PFSK-1 (cell line): ENCODE measurements at regions not wholly inside any gene's neighbourhood (a gene's known extent, or its start where the extent isn't known, plus 50 kb on each side); places are given as distances from the start of the nearest gene placed in this dataset.

Source experiments
- FOXP2 ChIP-seq: optimal IDR thresholded peaks from 2 replicates; pipeline ENCODE3; 2011; ENCODE audit warnings: borderline replicate concordance, control low read depth, inconsistent platforms; ENCODE audit not compliant: insufficient read depth; ENCODE audit errors: extremely low read length, extremely low read depth
- POLR2AphosphoS5 ChIP-seq: IDR thresholded peaks from 2 replicates; pipeline ENCODE4 v1.6.1; 2012; ENCODE audit warnings: low read depth, mild to moderate bottlenecking, control low read depth, low read length, moderate library complexity
- REST ChIP-seq, 2 experiments: IDR thresholded peaks; 2 replicates each; pipeline versions ENCODE4 v1.6.1 to v1.8.0; 2011 to 2012; ENCODE audit warnings: low read depth in 2 of 2, low read length in 2 of 2, control low read depth in 1 of 2, inconsistent platforms in 1 of 2, mild to moderate bottlenecking in 1 of 2, moderate library complexity in 1 of 2; ENCODE audit not compliant: insufficient read depth in 1 of 2
- SIN3A ChIP-seq: IDR thresholded peaks from 2 replicates; pipeline ENCODE4 v1.6.1; 2012; ENCODE audit warnings: mild to moderate bottlenecking, low read length, moderate library complexity, borderline replicate concordance; ENCODE audit not compliant: insufficient read depth
- TAF1 ChIP-seq: IDR thresholded peaks from 2 replicates; pipeline ENCODE4 v1.6.1; 2012; ENCODE audit warnings: low read length, control low read depth, borderline replicate concordance; ENCODE audit not compliant: insufficient read depth

GRCh38 chr5:167644619-167645018 lies 646.8 kb upstream of the WWC1 start:
- TF ChIP-seq FOXP2 (no peak), POLR2AphosphoS5 (no peak), REST (IDR thresholded peaks at IDR 0.05; ENCODE audit: insufficient read depth in 1 of 2, low read depth in 2 of 2, low read length in 2 of 2) (no peak), TAF1 (no peak), SIN3A (no peak)

DNA sequence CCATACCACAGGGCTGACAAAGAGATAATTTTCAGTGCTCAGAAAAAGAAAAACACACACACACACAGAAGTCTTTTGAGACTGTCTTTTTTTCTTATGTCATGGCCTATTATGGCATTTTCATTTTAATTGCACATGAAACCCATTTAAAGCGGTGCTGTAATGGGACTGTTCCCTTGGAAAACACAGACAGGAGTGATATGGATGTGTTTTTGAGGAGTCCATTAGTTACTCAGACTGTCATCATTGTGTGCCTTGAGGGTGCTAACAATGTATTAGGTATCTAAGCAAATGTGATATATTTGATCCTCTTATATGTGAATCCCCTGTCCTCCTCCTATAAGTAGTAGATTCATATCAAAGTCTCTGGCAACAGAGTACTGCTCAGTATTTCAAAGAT lies 642.0 kb upstream of the WWC1 start:
- no peak for TF ChIP-seq REST (IDR thresholded peaks at IDR 0.05; ENCODE audit: insufficient read depth in 1 of 2, low read depth in 2 of 2, low read length in 2 of 2)
- no peak for TF ChIP-seq TAF1

DNA sequence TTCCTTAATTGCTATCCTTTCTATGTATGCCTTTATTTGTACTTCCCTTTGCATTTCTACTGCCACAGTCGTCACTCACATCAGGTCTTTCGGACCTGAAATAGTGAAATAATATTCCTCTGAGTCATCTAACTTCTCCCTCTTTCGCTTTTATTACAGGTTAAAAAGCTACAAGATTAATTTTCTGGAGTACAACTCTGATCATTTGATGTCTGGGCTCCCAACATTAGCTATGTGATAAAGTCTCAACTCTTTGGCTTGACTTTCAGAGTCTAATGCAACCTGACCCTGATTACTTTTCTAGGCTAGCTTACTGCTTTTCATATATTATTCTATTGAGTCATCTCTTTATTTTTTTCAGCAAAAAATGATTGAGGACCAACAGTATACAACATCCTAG lies 638.8 kb upstream of the WWC1 start:
- no peak for TF ChIP-seq SIN3A

- TF ChIP-seq FOXP2 (no peak), TAF1 (no peak), REST (IDR thresholded peaks at IDR 0.05; ENCODE audit: insufficient read depth in 1 of 2, low read depth in 2 of 2, low read length in 2 of 2) (no peak), SIN3A (no peak), POLR2AphosphoS5 (no peak)
Measured at GRCh38 chr5:167653645-167654106, 637.8 kb upstream of the WWC1 start.

DNA sequence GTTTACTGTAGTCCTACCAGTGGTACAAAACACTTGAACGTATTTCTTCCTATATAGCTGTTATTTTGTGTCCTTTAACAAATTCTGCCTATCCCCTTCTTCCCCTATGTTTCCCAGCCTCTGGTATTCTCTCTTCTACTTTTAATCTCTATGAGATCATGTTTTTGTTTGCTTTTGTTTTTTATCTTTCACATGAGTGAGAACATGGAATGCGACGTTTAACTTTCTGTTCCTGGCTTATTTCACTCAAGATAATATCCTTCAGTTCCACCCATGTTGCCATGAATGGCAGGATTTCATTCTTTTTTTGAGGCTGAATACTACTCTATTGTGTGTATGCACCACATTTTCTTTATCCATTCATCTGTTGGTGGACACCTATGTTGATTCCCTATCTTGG lies 634.4 kb upstream of the WWC1 start:
- TF ChIP-seq FOXP2 (no peak), POLR2AphosphoS5 (no peak), TAF1 (no peak), REST (IDR thresholded peaks at IDR 0.05; ENCODE audit: insufficient read depth in 1 of 2, low read depth in 2 of 2, low read length in 2 of 2) (no peak), SIN3A (no peak)

- no peak for TF ChIP-seq TAF1
- no peak for TF ChIP-seq FOXP2
- TF ChIP-seq REST (IDR thresholded peaks at IDR 0.05; ENCODE audit: insufficient read depth in 1 of 2, low read depth in 2 of 2, low read length in 2 of 2) = no peak
- no peak for TF ChIP-seq SIN3A
Measured at GRCh38 chr5:167658889-167659288, 632.6 kb upstream of the WWC1 start.
